ENCODE measurements at regions not wholly inside any gene's neighbourhood (a gene's known extent, or its start where the extent isn't known, plus 50 kb on each side); places are given as distances from the start of the nearest gene placed in this dataset.

GRCh38 chr7:12124028-12124427, 87.1 kb upstream of the TMEM106B start:
- no peak for TF ChIP-seq CTCF (conservative IDR thresholded peaks at IDR 0.05)
- Mint-ChIP-seq H3K27ac (ENCODE audit: unreplicated experiment) (no peak overlapping the region), H3K27me3 (ENCODE audit: low read depth) (no peaks in the 10 kb centered on the region), H3K36me3 (ENCODE audit: low read depth) (no peaks in the 10 kb centered on the region), H3K4me1 (peaks cover 15% of the 10 kb centered on the region), H3K4me3 (no peak overlapping the region), H3K9me3 (no peaks in the 10 kb centered on the region)
- no peak for DNase-seq (ENCODE audit: low read depth, low spot score)

GRCh38 chr7:12127455-12127854, 83.6 kb upstream of the TMEM106B start:
- Mint-ChIP-seq H3K9me3 (no peaks in the 10 kb centered on the region), H3K36me3 (ENCODE audit: low read depth) (no peaks in the 10 kb centered on the region)
- no peak for TF ChIP-seq CTCF (conservative IDR thresholded peaks at IDR 0.05)

GRCh38 chr7:12130609-12131008, 80.5 kb upstream of the TMEM106B start:
- Mint-ChIP-seq H3K4me1 (no peaks in the 10 kb centered on the region), H3K4me3 (no peak overlapping the region), H3K36me3 (ENCODE audit: low read depth) (no peaks in the 10 kb centered on the region), H3K9me3 (peaks cover 3% of the 10 kb centered on the region), H3K27me3 (ENCODE audit: low read depth) (no peaks in the 10 kb centered on the region), H3K27ac (ENCODE audit: unreplicated experiment) (no peak overlapping the region)
- DNase-seq (ENCODE audit: low read depth, low spot score) = no peak
- no peak for TF ChIP-seq CTCF (conservative IDR thresholded peaks at IDR 0.05)

More at GRCh38 chr7:12127455-12127854, 83.6 kb upstream of the TMEM106B start:
- no peak for DNase-seq (ENCODE audit: low read depth, low spot score)
- Mint-ChIP-seq H3K27me3 (ENCODE audit: low read depth) (no peaks in the 10 kb centered on the region), H3K27ac (ENCODE audit: unreplicated experiment) (no peak overlapping the region), H3K4me1 (no peaks in the 10 kb centered on the region), H3K4me3 (no peak overlapping the region)

- no peaks in the 10 kb centered on the region for H3K36me3 Mint-ChIP-seq (ENCODE audit: low read depth)
Measured at GRCh38 chr7:12131122-12131521, 80.0 kb upstream of the TMEM106B start.

GRCh38 chr7:12133865-12134264, 77.2 kb upstream of the TMEM106B start:
- TF ChIP-seq CTCF (conservative IDR thresholded peaks at IDR 0.05) = no peak
- Mint-ChIP-seq H3K27me3 (ENCODE audit: low read depth) (no peaks in the 10 kb centered on the region), H3K4me1 (no peaks in the 10 kb centered on the region), H3K36me3 (ENCODE audit: low read depth) (no peaks in the 10 kb centered on the region), H3K27ac (ENCODE audit: unreplicated experiment) (no peak overlapping the region), H3K4me3 (no peak overlapping the region), H3K9me3 (peaks cover 3% of the 10 kb centered on the region)
- DNase-seq (ENCODE audit: low read depth, low spot score) = no peak

More at GRCh38 chr7:12131122-12131521, 80.0 kb upstream of the TMEM106B start:
- no peaks in the 10 kb centered on the region for H3K4me1 Mint-ChIP-seq
- H3K27ac Mint-ChIP-seq (ENCODE audit: unreplicated experiment) = no peak overlapping the region
- TF ChIP-seq CTCF (conservative IDR thresholded peaks at IDR 0.05) = no peak
- H3K4me3 Mint-ChIP-seq = no peak overlapping the region
- H3K9me3 Mint-ChIP-seq = peaks cover 3% of the 10 kb centered on the region
- DNase-seq (ENCODE audit: low read depth, low spot score) = no peak
- no peaks in the 10 kb centered on the region for H3K27me3 Mint-ChIP-seq (ENCODE audit: low read depth)

GRCh38 chr7:12136523-12136922, 74.6 kb upstream of the TMEM106B start:
- no peak for DNase-seq (ENCODE audit: low read depth, low spot score)
- H3K36me3 Mint-ChIP-seq (ENCODE audit: low read depth) = no peaks in the 10 kb centered on the region
- no peak for TF ChIP-seq CTCF (conservative IDR thresholded peaks at IDR 0.05)
- no peak overlapping the region for H3K4me3 Mint-ChIP-seq
- peaks cover 3% of the 10 kb centered on the region for H3K9me3 Mint-ChIP-seq
- H3K4me1 Mint-ChIP-seq = no peaks in the 10 kb centered on the region
- H3K27ac Mint-ChIP-seq (ENCODE audit: unreplicated experiment) = no peak overlapping the region
- no peaks in the 10 kb centered on the region for H3K27me3 Mint-ChIP-seq (ENCODE audit: low read depth)

All from neural crest cell (in vitro differentiated cells).